ENCODE measurements at regions not wholly inside any gene's neighbourhood (a gene's known extent, or its start where the extent isn't known, plus 50 kb on each side); places are given as distances from the start of the nearest gene placed in this dataset.

- Histone ChIP-seq H3K23ac (ENCODE audit: insufficient read length, low read depth, low read length) (no peak overlapping the region), H2BK120ac (ENCODE audit: low read depth, low read length, poor library complexity, severe bottlenecking) (no peak overlapping the region), H3K18ac (ENCODE audit: insufficient read length, low read depth, low read length) (no peak overlapping the region), H2BK15ac (ENCODE audit: low read depth, low read length) (no peak overlapping the region), H2BK20ac (ENCODE audit: low read depth, low read length, poor library complexity, severe bottlenecking) (no peak overlapping the region), H3K14ac (ENCODE audit: insufficient read depth, low read length) (no peak overlapping the region), H3K9ac (ENCODE audit: extremely low read depth, insufficient read length, low read length) (no peak overlapping the region), H3K79me1 (ENCODE audit: insufficient read depth, low read depth, low read length, poor library complexity, severe bottlenecking) (no peaks in the 10 kb centered on the region), H4K91ac (ENCODE audit: insufficient read length, low read depth, low read length) (no peak overlapping the region), H2BK12ac (ENCODE audit: insufficient read length, low read depth, low read length) (no peak overlapping the region), H4K8ac (replicated peaks; ENCODE audit: insufficient read length, low read depth, low read length) (no peak overlapping the region), H3K79me2 (ENCODE audit: insufficient read depth, low read length) (no peaks in the 10 kb centered on the region), H3K23me2 (ENCODE audit: insufficient read length, low read depth, low read length, poor library complexity, severe bottlenecking) (no peaks in the 10 kb centered on the region), H3K9me3 (ENCODE audit: control insufficient read depth, low read depth, low read length) (no peaks in the 10 kb centered on the region), H3K27ac (ENCODE audit: insufficient read length, low read depth, low read length) (no peak overlapping the region), H3K4me2 (ENCODE audit: insufficient read depth, insufficient read length, low read length) (no peak overlapping the region), H3K56ac (ENCODE audit: insufficient read length, low read depth, low read length) (no peak overlapping the region), H2AK5ac (ENCODE audit: insufficient read length, low read length) (no peak overlapping the region), H3K4me1 (ENCODE audit: insufficient read depth, low read length) (peaks cover 9% of the 10 kb centered on the region; the same call in 1 of the 2 replicates), H4K20me1 (ENCODE audit: control insufficient read depth, insufficient read depth, insufficient read length) (no peaks in the 10 kb centered on the region), H3T11ph (ENCODE audit: low read length) (no peak overlapping the region), H2BK5ac (ENCODE audit: insufficient read length, low read length) (no peak overlapping the region), H4K5ac (ENCODE audit: insufficient read length, low read depth, low read length) (no peak overlapping the region), H3K27me3 (ENCODE audit: insufficient read depth, low read length) (no peaks in the 10 kb centered on the region), H2AFZ (ENCODE audit: low read length) (no peak overlapping the region), H3K4ac (ENCODE audit: low read depth, low read length) (no peak overlapping the region)
- H3K4me3 Mint-ChIP-seq = no peak overlapping the region
- WGBS (ENCODE audit: extremely low coverage, insufficient read length, low lambda C conversion rate) = no CpG with 5 or more reads among the region's 1 CpG
- no peak for DNase-seq
- H3K4me1 Mint-ChIP-seq = peaks cover 31 to 32% of the 10 kb centered on the region in 2 experiments
- H3K36me3 Mint-ChIP-seq (ENCODE audit: insufficient read depth in 1 of 3, low read depth in 3 of 3) = no peaks in the 10 kb centered on the region
- H3K27me3 Mint-ChIP-seq (ENCODE audit: low read depth) = no peaks in the 10 kb centered on the region
- H3K27ac Mint-ChIP-seq = no peak overlapping the region
- TF ChIP-seq CTCF (conservative IDR thresholded peaks at IDR 0.05) = no peak
- H3K9me3 Mint-ChIP-seq = no peaks in the 10 kb centered on the region
Observed at GRCh38 chr6:71404967-71405278, 116.3 kb downstream of the OGFRL1 start.
